Thyroid gland (tissue), 4 donors: ENCODE measurements at regions not wholly inside any gene's neighbourhood (a gene's known extent, or its start where the extent isn't known, plus 50 kb on each side); places are given as distances from the start of the nearest gene placed in this dataset.

Experiments
- CTCF ChIP-seq, 6 experiments: fragments of 200-600 bp in 3 of 6; fragments of 450-650 bp in 3 of 6; sonication (generic) in 3 of 6; IDR thresholded peaks; one replicate each; pipeline ENCODE4 v1.5.1; 2016 to 2019; ENCODE audit warnings: antibody characterized with exemption in 6 of 6, mild to moderate bottlenecking in 2 of 6, inconsistent platforms in 1 of 6, moderate library complexity in 1 of 6
- POLR2A ChIP-seq, 2 donors: fragments of 450-650 bp; IDR thresholded peaks; one replicate each; pipeline ENCODE4 v1.6.1; 2017; ENCODE audit warnings: antibody characterized with exemption in 2 of 2, mild to moderate bottlenecking in 2 of 2, moderate library complexity in 1 of 2

- TF ChIP-seq POLR2A (IDR thresholded peaks at IDR 0.05) (no peak), CTCF (IDR thresholded peaks at IDR 0.05) (no peak)
These were observed 132.3 kb upstream of the TFPI start for GRCh38 chr2:187686416-187687024.
